Left lung (tissue), 4 donors: ENCODE measurements at regions not wholly inside any gene's neighbourhood (a gene's known extent, or its start where the extent isn't known, plus 50 kb on each side); places are given as distances from the start of the nearest gene placed in this dataset.
A peak's percentile ranks its signal among the peaks of the same experiment; 100 is the strongest.

Experiments used
- ATAC-seq: fragments of 200-7000 bp; cut with Tn5 transposase; one replicate; pipeline ENCODE4 v1.9.1; 2020; ENCODE audit warnings: moderate library complexity
- DNase-seq, 4 donors: peaks; one replicate each; pipeline ENCODE4 v3.0.0-alpha.2; 2013 to 2020
- H3K27ac ChIP-seq, 2 donors: fragments of 200-600 bp; sonication (generic) in 1 of 2; one replicate each; pipeline versions ENCODE4 v1.5.0 to v1.8.0; 2020 to 2021
- H3K27me3 ChIP-seq, 2 donors: fragments of 200-600 bp; sonication (generic) in 1 of 2; one replicate each; pipeline versions ENCODE4 v1.5.0 to v1.8.0; 2020 to 2021
- H3K36me3 ChIP-seq, 2 donors: fragments of 200-600 bp; sonication (generic) in 1 of 2; one replicate each; pipeline versions ENCODE4 v1.5.0 to v1.8.0; 2020 to 2021
- H3K4me1 ChIP-seq, 2 donors: fragments of 200-600 bp; one replicate each; pipeline ENCODE4 v1.8.0; 2021
- H3K4me3 ChIP-seq, 2 donors: fragments of 200-600 bp; sonication (generic) in 1 of 2; one replicate each; pipeline versions ENCODE4 v1.5.0 to v1.8.0; 2020 to 2021; ENCODE audit warnings: mild to moderate bottlenecking in 1 of 2
- H3K9me3 ChIP-seq, 2 donors: fragments of 200-600 bp; sonication (generic) in 1 of 2; one replicate each; pipeline versions ENCODE4 v1.5.0 to v1.8.0; 2020 to 2021
- intact Hi-C, 2 donors: fragments of 100-400 bp; cut with DNase I; formaldehyde crosslinking; loops; one replicate each; pipeline versions ENCODE4 v1.11.2 to v1.14.2; 2022
- TF ChIP-seq, protein P1 (sequence below), 2 donors: fragments of 200-600 bp; sonication (generic) in 1 of 2; IDR thresholded peaks; one replicate each; pipeline versions ENCODE4 v1.5.0 to v1.8.0; 2021; ENCODE audit warnings: antibody characterized with exemption in 2 of 2
- donor health status: DM: no; HTN: yes; CAD: no.
- donor health status: DM: no; HTN: no; CAD: no.

DNA sequence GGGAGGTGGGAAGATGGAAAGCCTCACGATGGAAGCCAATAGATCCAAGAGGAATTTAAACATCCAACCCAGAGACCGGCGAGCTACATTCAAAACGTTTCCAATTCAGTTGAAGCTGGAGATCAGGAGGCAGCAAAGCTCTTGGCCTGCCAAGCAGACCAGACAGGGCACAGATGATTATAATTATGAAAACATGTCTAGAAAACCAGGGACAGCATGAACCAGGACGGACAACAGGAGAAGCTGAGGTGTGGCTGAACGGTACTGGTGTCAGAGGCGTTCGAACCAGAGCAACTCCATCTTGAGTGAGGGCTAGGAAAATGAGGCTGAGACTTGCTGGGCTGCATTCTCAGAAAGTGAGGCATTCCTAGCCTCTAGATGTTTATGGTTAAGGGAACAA is 102.2 kb upstream of the CCDC150 start:
- intact Hi-C loops = no loop called here
- Histone ChIP-seq H3K9me3 (no peaks in the 10 kb centered on the region), H3K36me3 (no peaks in the 10 kb centered on the region), H3K4me1 (no peaks in the 10 kb centered on the region), H3K27me3 (no peaks in the 10 kb centered on the region), H3K4me3 (no peak overlapping the region), H3K27ac (no peak overlapping the region)
- DNase-seq = no peak
- ATAC-seq = no peak
- TF ChIP-seq, protein P1, sequence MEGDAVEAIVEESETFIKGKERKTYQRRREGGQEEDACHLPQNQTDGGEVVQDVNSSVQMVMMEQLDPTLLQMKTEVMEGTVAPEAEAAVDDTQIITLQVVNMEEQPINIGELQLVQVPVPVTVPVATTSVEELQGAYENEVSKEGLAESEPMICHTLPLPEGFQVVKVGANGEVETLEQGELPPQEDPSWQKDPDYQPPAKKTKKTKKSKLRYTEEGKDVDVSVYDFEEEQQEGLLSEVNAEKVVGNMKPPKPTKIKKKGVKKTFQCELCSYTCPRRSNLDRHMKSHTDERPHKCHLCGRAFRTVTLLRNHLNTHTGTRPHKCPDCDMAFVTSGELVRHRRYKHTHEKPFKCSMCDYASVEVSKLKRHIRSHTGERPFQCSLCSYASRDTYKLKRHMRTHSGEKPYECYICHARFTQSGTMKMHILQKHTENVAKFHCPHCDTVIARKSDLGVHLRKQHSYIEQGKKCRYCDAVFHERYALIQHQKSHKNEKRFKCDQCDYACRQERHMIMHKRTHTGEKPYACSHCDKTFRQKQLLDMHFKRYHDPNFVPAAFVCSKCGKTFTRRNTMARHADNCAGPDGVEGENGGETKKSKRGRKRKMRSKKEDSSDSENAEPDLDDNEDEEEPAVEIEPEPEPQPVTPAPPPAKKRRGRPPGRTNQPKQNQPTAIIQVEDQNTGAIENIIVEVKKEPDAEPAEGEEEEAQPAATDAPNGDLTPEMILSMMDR (IDR thresholded peaks at IDR 0.05) = no peak

DNA sequence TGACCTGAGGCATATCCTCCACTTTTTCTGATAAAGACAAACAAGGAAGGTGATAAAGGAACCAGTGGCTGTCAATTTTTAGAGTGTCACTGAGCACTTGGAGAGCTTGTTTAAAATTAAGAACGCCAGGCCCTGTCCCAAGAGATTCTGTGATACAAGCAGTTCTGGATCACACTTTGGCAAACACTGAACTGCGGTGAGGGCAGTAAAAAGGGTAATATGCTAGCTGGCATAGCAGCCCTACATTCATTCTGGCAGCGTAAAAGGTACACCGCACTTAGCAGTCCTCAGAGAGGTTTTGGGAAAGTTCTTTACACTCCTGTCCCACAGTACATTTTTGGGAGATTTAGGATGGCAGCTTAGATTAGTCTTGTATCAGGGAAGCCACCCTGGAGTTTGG is 101.3 kb upstream of the CCDC150 start:
- H3K27ac ChIP-seq = no peak overlapping the region
- ATAC-seq = peak; percentile 40
- H3K4me3 ChIP-seq = no peak overlapping the region
- no peaks in the 10 kb centered on the region for H3K36me3 ChIP-seq
- H3K9me3 ChIP-seq = no peaks in the 10 kb centered on the region
- H3K27me3 ChIP-seq = no peaks in the 10 kb centered on the region
- intact Hi-C loops = no loop called here
- H3K4me1 ChIP-seq = no peaks in the 10 kb centered on the region
- TF ChIP-seq, protein P1 (IDR thresholded peaks at IDR 0.05) = no peak
- no peak for DNase-seq

DNA sequence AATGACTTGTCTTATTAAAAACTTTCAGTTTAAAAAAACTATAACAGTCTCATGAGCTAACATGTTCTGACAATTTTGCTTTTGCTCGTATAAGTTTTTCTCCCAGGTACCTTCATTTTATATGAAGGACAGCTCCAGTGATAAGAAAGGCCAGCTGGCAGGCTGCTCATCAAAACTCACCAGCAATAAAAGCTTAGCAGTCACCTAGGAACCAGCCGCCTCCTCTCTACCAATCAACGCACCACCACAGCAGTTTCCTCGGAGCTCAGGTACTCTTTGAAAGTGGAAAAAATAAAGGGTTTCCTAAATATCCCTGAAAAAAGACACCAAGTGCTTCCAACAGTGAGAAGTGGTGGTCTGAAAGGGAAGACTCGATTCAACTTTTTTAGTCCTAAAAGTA is 100.9 kb upstream of the CCDC150 start:
- Histone ChIP-seq H3K27me3 (no peaks in the 10 kb centered on the region), H3K9me3 (no peaks in the 10 kb centered on the region), H3K4me3 (no peak overlapping the region), H3K27ac (no peak overlapping the region), H3K4me1 (no peaks in the 10 kb centered on the region), H3K36me3 (no peaks in the 10 kb centered on the region)
- ATAC-seq = no peak
- TF ChIP-seq, protein P1 (IDR thresholded peaks at IDR 0.05) = no peak
- no peak for DNase-seq
- intact Hi-C loops = no loop called here

DNA sequence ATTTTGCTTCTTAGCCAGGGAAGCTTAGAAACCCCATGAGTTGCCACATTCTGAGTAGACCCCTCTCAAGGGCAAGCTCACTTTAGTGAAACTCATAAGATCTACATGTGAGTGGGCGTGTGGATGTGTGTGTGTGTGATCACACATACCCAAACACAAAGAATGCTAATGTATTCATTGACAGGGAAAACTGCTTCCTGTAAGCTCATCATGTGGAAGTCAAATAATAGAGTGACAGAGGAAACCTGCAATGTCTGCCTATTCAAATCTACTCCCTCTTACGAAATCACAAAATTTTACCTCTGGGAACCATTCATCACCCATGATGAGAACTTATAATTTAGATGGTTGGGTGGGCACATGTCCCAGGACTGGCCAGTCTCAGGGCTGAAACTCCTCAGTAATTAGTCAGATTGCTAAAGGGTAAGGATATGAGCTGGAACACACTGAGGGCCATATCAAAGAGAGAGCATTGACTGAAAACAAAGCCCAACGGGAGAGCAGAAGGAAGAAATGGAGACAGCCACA is 94.5 kb upstream of the CCDC150 start:
- Histone ChIP-seq H3K27ac (no peak overlapping the region), H3K36me3 (no peaks in the 10 kb centered on the region), H3K4me1 (no peaks in the 10 kb centered on the region), H3K27me3 (no peaks in the 10 kb centered on the region), H3K9me3 (no peaks in the 10 kb centered on the region), H3K4me3 (no peak overlapping the region)
- TF ChIP-seq, protein P1 (IDR thresholded peaks at IDR 0.05) = no peak
- DNase-seq = no peak
- intact Hi-C loops = no loop called here
- no peak for ATAC-seq

DNA sequence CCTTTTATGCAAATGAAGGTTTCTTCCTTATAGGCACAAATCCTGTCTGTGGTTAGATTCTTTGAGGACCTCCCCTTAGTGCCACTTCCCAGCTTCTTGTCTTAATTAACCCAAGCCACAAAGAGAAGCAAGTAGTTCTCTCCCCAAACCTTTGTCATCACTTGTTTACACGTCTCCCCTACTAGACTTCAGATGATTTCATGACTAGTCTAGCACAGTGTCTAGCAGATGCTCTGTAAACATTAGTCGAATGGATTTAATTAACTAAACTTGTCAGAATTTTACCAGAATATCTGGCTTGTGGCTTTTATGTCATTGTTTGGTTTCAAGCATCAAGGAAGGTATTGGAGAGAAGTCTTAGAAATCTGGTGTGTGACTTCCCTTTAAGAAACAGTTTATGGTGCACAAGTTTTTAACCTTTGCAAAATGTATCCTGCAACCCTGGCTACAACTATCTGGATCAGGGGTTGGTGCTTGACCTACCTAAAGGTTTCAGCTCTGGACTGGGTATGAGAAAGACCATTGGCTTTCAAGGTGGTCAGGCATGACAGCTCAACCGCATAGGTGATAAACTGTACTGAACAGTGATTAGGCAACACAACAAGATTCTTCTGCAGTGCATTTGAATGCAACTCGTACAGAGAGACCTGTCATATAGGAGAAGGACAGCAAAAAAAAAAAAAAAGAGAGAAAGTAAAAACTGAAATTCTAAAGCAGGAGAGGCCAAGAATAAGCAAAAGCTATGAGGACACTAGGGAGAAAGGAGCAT is 93.2 kb upstream of the CCDC150 start:
- Histone ChIP-seq H3K4me1 (no peaks in the 10 kb centered on the region), H3K4me3 (no peak overlapping the region), H3K36me3 (no peaks in the 10 kb centered on the region), H3K9me3 (no peaks in the 10 kb centered on the region), H3K27me3 (no peaks in the 10 kb centered on the region), H3K27ac (no peak overlapping the region)
- TF ChIP-seq, protein P1 (IDR thresholded peaks at IDR 0.05) = no peak
- intact Hi-C loops = no loop called here
- DNase-seq = no peak
- ATAC-seq = no peak
